ENCODE measurements at regions not wholly inside any gene's neighbourhood (a gene's known extent, or its start where the extent isn't known, plus 50 kb on each side); places are given as distances from the start of the nearest gene placed in this dataset.

GRCh38 chr12:90013409-90013808, 304.8 kb upstream of the ATP2B1 start:
- FAIRE-seq = no peak
- no peak for DNase-seq (ENCODE audit: low spot score)

GRCh38 chr12:90010089-90010488, 301.5 kb upstream of the ATP2B1 start:
- DNase-seq (ENCODE audit: low spot score) (peak; percentile 5), FAIRE-seq (no peak)

- FAIRE-seq (no peak), DNase-seq (ENCODE audit: low spot score) (no peak)
Observed at GRCh38 chr12:90008277-90008676, 299.6 kb upstream of the ATP2B1 start.

GRCh38 chr12:90004319-90005074, 295.9 kb upstream of the ATP2B1 start:
- FAIRE-seq (no peak), DNase-seq (ENCODE audit: low spot score) (no peak)

- no peak for FAIRE-seq
- DNase-seq (ENCODE audit: low spot score) = no peak
Observed at GRCh38 chr12:90003688-90004087, 295.1 kb upstream of the ATP2B1 start.

- DNase-seq (ENCODE audit: low spot score) (no peak), FAIRE-seq (no peak)
Observed at GRCh38 chr12:90000721-90001120, 292.1 kb upstream of the ATP2B1 start.

- FAIRE-seq = no peak
Observed at GRCh38 chr12:89999699-90000505, 291.3 kb upstream of the ATP2B1 start.

GRCh38 chr12:89995870-89996269, 287.2 kb upstream of the ATP2B1 start:
- DNase-seq (ENCODE audit: low spot score) (no peak), FAIRE-seq (no peak)

More at GRCh38 chr12:89999699-90000505, 291.3 kb upstream of the ATP2B1 start:
- no peak for DNase-seq (ENCODE audit: low spot score)

- no peak for DNase-seq (ENCODE audit: low spot score)
- FAIRE-seq = no peak
Observed at GRCh38 chr12:89994911-89995310, 286.3 kb upstream of the ATP2B1 start.

- no peak for FAIRE-seq
- DNase-seq (ENCODE audit: low spot score) = no peak
Observed at GRCh38 chr12:89993632-89994031, 285.0 kb upstream of the ATP2B1 start.

GRCh38 chr12:89992668-89993451, 284.2 kb upstream of the ATP2B1 start:
- FAIRE-seq (no peak), DNase-seq (ENCODE audit: low spot score) (no peak)

GRCh38 chr12:89991807-89992590, 283.4 kb upstream of the ATP2B1 start:
- DNase-seq (ENCODE audit: low spot score) = no peak
- no peak for FAIRE-seq

- FAIRE-seq = no peak
- DNase-seq (ENCODE audit: low spot score) = no peak
Observed at GRCh38 chr12:89988188-89988915, 279.7 kb upstream of the ATP2B1 start.

GRCh38 chr12:89985935-89986334, 277.3 kb upstream of the ATP2B1 start:
- DNase-seq (ENCODE audit: low spot score) = no peak
- no peak for FAIRE-seq

- FAIRE-seq (no peak), DNase-seq (ENCODE audit: low spot score) (no peak)
Observed at GRCh38 chr12:89984846-89985245, 276.2 kb upstream of the ATP2B1 start.

- DNase-seq (ENCODE audit: low spot score) (no peak), FAIRE-seq (no peak)
Observed at GRCh38 chr12:89983622-89984021, 275.0 kb upstream of the ATP2B1 start.

- no peak for FAIRE-seq
- no peak for DNase-seq (ENCODE audit: low spot score)
Observed at GRCh38 chr12:89980236-89980635, 271.6 kb upstream of the ATP2B1 start.

- FAIRE-seq (no peak), DNase-seq (ENCODE audit: low spot score) (peak; percentile 4)
Observed at GRCh38 chr12:89977405-89978085, 268.9 kb upstream of the ATP2B1 start.

- FAIRE-seq (no peak), DNase-seq (ENCODE audit: low spot score) (no peak)
Observed at GRCh38 chr12:89976866-89977265, 268.2 kb upstream of the ATP2B1 start.

GRCh38 chr12:89975574-89975973, 266.9 kb upstream of the ATP2B1 start:
- DNase-seq (ENCODE audit: low spot score) (no peak), FAIRE-seq (no peak)

All from urothelium cell line (cell line).